HFF-Myc (cell line): ENCODE measurements at regions not wholly inside any gene's neighbourhood (a gene's known extent, or its start where the extent isn't known, plus 50 kb on each side); places are given as distances from the start of the nearest gene placed in this dataset.

Experiments
- DNase-seq: peaks from one replicate; pipeline ENCODE4 v3.0.0-alpha.2; 2011; ENCODE audit warnings: low read depth; ENCODE audit errors: extremely low read depth
- H3K4me3 ChIP-seq: replicated peaks from 2 replicates; pipeline ENCODE4 v1.5.1; 2011; ENCODE audit warnings: low read depth, mild to moderate bottlenecking, control low read depth, low read length
- TF ChIP-seq, protein P1 (sequence below): IDR thresholded peaks from 2 replicates; pipeline ENCODE4 v1.5.1; 2012; ENCODE audit warnings: mild to moderate bottlenecking, low read depth, low read length, control low read depth; ENCODE audit errors: missing control alignments

DNA sequence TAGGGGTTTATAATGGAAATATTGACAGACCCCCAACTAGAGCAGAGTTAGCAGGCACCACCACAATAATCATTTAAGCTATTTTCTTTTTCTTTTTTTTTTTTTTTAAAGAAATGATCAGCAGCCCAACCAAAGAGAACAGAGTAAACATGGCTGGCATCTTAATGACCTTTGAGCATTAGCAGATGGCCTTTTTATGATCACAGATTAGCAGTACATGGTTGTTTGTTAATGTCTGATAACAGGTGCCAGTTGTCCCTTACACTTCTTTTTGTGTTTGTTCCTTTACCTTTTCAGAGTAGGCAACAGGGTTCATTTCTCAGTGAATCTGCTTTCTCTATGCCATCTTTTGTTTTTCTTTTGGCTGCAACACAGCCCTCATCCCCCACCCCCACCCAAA, 747.0 kb downstream of the BCL11A start:
- no peak overlapping the region for H3K4me3 ChIP-seq
- DNase-seq, result no peak
- TF ChIP-seq, protein P1, sequence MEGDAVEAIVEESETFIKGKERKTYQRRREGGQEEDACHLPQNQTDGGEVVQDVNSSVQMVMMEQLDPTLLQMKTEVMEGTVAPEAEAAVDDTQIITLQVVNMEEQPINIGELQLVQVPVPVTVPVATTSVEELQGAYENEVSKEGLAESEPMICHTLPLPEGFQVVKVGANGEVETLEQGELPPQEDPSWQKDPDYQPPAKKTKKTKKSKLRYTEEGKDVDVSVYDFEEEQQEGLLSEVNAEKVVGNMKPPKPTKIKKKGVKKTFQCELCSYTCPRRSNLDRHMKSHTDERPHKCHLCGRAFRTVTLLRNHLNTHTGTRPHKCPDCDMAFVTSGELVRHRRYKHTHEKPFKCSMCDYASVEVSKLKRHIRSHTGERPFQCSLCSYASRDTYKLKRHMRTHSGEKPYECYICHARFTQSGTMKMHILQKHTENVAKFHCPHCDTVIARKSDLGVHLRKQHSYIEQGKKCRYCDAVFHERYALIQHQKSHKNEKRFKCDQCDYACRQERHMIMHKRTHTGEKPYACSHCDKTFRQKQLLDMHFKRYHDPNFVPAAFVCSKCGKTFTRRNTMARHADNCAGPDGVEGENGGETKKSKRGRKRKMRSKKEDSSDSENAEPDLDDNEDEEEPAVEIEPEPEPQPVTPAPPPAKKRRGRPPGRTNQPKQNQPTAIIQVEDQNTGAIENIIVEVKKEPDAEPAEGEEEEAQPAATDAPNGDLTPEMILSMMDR, result no peak

DNA sequence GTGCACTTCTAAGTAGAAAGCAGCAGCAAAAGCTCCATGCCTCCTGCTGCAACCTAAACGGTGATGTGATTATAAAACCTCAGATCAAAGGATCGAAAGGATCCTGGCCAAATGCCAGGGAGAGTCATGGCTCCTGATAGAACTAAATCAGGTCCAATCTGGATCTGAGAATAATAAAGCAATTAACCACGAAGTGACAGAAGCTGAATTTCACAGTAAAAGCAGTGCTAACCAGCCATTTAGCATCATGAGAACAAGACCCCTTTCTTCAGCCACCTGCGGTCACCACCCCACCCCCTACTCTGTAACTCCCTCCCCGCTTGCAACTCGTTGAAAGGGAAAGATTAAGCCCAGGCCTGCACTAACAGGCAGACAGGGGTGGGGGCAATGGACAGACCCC, 748.7 kb downstream of the BCL11A start:
- H3K4me3 ChIP-seq, result no peak overlapping the region
- no peak for DNase-seq
- TF ChIP-seq, protein P1, result no peak

DNA sequence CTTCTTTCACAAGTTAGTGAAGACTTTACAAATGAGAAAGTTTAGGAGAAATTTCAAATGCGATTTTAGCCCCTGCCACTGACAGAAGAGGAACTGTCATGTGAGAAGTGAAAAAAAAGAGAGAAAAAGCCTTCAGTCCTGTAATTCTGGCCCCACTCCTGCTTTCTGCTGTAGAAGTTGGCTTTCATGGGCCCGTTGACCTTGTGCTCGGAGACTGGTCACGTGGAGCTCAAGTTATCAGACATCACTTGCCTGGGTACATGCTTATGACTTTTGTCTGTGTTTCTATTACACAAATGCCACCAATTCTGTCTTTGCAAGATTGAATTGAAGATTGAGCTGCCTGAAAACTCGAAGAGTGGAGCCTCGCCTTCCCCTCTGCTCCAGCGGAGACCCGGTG, 749.9 kb downstream of the BCL11A start:
- TF ChIP-seq, protein P1, result no peak
- DNase-seq, result no peak
- no peak overlapping the region for H3K4me3 ChIP-seq

DNA sequence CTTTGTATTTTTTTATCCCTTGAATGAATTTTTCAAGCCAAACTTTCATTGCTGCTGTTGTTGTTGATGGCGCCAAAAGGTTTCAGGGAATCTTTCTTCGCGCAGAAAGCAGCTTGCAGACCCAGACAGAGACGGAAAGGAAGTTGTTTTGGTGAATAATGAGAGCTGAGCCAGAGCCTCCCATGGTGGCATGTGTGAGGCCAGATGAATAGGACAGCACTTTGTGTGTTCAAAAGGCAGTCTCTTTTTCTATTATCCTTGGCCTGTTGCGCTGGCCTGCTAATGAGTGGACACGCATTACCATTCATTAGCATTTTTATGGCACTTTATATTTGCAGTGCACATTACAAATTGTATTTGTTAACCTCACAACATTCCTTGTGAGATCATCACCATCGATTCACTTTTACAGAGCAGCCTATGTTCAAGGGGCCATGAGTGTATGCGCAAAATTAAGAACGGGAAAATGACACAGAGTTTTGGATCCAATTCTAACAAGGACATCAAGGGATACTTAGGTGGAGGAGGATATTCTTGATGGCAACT, 754.7 kb downstream of the BCL11A start:
- TF ChIP-seq, protein P1, result no peak
- DNase-seq, result no peak

DNA sequence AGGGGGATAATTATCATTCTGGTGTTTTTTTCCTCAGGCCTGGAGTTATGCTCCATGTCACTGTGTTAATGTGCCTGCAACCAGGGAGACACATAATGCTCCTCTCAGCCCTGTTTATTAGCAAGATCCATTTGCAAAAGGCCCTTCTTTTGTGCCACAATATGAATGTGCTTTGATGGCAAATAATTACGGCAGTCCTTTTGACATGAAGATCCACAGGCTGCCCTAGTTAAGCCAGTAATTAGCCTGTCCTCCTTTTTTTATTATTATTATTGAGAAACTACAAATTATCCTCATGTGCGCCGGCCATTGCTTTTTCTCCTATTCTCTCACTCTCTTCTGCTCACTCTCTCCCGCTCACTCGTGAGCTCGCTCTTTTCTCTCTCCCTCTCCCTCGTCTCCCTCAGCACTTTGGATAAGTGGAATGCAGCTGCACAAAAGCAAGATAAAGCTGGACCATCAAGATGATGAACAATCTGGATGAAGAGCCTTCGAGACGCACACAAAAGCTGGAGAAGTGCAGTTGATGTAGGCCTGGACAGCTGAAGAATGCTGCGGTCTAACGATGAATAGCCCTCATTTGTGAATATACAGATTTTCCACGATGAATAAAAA, 762.3 kb downstream of the BCL11A start:
- DNase-seq, result no peak
- H3K4me3 ChIP-seq, result no peak overlapping the region
- TF ChIP-seq, protein P1, result no peak

More for the DNA sequence above, 754.7 kb downstream of the BCL11A start:
- no peak overlapping the region for H3K4me3 ChIP-seq

DNA sequence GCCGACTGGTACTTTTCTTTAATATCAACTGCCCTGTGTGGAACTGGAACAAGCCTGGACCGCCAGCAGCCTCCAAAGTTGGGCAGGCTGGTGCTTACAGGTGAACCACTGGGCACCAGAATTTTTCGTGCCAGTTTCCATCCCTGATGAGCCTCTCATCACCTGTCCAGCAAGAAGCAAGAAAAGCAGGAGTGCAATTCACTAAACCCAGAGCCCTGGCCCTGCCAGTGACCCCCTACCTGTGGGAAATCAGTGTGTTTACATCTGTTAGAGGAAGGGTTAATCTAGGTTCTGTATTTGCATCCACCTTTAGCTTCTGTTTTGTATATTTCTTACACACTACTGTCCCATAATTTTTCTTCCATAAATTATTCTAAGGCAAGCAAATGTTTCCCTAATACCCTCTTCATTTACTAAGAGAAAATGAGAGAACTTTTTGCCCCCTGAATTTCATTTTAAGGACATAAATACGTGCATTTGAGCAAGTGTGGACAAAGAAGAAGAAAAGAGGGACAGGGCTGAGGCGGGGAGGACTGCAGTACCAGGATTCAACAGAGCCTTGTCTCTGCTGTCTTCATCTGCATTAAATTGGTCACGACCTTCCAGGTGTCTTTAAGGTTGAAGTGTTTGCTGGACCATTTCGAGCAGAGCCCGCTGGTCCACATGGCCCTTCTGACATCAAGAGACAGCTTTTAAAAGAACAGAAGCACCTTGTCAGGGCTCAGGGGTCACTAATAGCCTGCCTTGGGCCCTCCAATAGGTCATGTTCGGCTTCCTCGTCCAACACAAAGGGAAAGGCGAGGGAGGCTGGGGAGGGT, 763.1 kb downstream of the BCL11A start:
- DNase-seq, result no peak

More for the DNA sequence above, 763.1 kb downstream of the BCL11A start:
- TF ChIP-seq, protein P1, result no peak
- H3K4me3 ChIP-seq, result no peak overlapping the region
